HL-60 (cell line): ENCODE measurements at regions not wholly inside any gene's neighbourhood (a gene's known extent, or its start where the extent isn't known, plus 50 kb on each side); places are given as distances from the start of the nearest gene placed in this dataset.

ENCODE experiments used
- DNase-seq, 2 experiments: peaks; one replicate each; pipeline ENCODE4 v3.0.0-alpha.2; 2010 to 2020; ENCODE audit warnings: low read depth in 1 of 2, low spot score in 1 of 2
- H3K27ac ChIP-seq: fragments of 250-450 bp; sonication (Bioruptor Pico); replicated peaks from 2 replicates; pipeline ENCODE4 v1.5.1; 2020; ENCODE audit warnings: mild to moderate bottlenecking, moderate library complexity
- H3K27me3 ChIP-seq: fragments of 250-450 bp; sonication (Bioruptor Pico); 2 replicates; pipeline ENCODE4 v1.5.1; 2021; ENCODE audit warnings: mild to moderate bottlenecking, moderate library complexity; ENCODE audit not compliant: insufficient read depth, poor library complexity, severe bottlenecking
- H3K4me3 ChIP-seq: replicated peaks from 2 replicates; pipeline ENCODE4 v1.5.1; 2011; ENCODE audit warnings: mild to moderate bottlenecking, control low read depth, low read length; ENCODE audit not compliant: insufficient read depth
- GABPA ChIP-seq: IDR thresholded peaks from 2 replicates; pipeline ENCODE4 v1.6.1; 2012; ENCODE audit warnings: low read depth
- POLR2AphosphoS5 ChIP-seq: IDR thresholded peaks from 2 replicates; pipeline ENCODE4 v1.6.1; 2012; ENCODE audit warnings: low read depth
- SPI1 ChIP-seq: IDR thresholded peaks from 2 replicates; pipeline ENCODE4 v1.6.1; 2012; ENCODE audit warnings: low read depth, mild to moderate bottlenecking, borderline replicate concordance
- TF ChIP-seq, protein P1 (sequence below): IDR thresholded peaks from 2 replicates; pipeline ENCODE4 v1.6.1; 2012; ENCODE audit warnings: low read depth; ENCODE audit not compliant: insufficient replicate concordance
- TF ChIP-seq, protein P2 (sequence below): IDR thresholded peaks from one replicate; pipeline ENCODE4 v1.5.1; 2011; ENCODE audit warnings: low read length, control low read depth, inconsistent platforms; ENCODE audit not compliant: insufficient read depth

DNA sequence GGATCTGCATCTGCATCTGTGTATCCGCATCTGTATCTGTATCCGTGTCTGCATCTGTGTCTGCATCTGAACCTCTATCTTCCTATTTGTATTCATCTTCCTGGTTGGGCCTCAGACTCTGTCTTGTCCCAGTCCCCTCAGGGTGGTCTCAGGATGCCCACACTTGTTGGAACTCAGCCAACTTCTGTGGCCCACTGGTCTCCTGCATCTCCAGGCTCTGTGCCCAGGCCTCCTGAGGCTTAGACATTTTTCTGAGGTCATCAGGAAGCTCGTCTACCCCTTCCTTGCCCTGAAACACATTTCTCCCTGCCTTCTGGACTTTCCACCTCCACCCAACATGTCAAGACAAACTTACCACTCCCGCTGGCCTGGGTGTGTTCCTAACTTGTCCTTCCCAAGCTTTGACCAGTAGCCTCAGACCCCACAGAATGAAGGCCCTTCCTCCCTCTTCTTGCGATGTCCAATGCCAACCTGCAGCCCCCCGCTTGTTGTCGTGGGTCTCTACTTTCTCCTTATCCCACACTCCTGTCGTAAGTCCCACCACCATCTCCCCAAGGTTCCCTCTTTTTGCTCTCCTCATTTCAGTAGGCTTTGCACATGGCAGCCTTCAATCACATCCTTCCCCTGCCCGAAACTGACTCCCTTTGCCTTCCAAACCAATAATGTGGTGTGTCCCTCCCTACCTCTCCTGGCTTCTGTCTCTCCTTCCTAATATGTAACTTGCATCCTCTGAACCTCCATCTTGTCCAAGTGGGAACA, 176.5 kb downstream of the DLL1 start:
- no peak for DNase-seq
- Histone ChIP-seq H3K27me3 (no peaks in the 10 kb centered on the region), H3K4me3 (no peak overlapping the region), H3K27ac (no peak overlapping the region)
- TF ChIP-seq GABPA (no peak), SPI1 (no peak)
- TF ChIP-seq, protein P1, sequence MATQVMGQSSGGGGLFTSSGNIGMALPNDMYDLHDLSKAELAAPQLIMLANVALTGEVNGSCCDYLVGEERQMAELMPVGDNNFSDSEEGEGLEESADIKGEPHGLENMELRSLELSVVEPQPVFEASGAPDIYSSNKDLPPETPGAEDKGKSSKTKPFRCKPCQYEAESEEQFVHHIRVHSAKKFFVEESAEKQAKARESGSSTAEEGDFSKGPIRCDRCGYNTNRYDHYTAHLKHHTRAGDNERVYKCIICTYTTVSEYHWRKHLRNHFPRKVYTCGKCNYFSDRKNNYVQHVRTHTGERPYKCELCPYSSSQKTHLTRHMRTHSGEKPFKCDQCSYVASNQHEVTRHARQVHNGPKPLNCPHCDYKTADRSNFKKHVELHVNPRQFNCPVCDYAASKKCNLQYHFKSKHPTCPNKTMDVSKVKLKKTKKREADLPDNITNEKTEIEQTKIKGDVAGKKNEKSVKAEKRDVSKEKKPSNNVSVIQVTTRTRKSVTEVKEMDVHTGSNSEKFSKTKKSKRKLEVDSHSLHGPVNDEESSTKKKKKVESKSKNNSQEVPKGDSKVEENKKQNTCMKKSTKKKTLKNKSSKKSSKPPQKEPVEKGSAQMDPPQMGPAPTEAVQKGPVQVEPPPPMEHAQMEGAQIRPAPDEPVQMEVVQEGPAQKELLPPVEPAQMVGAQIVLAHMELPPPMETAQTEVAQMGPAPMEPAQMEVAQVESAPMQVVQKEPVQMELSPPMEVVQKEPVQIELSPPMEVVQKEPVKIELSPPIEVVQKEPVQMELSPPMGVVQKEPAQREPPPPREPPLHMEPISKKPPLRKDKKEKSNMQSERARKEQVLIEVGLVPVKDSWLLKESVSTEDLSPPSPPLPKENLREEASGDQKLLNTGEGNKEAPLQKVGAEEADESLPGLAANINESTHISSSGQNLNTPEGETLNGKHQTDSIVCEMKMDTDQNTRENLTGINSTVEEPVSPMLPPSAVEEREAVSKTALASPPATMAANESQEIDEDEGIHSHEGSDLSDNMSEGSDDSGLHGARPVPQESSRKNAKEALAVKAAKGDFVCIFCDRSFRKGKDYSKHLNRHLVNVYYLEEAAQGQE = no peak

DNA sequence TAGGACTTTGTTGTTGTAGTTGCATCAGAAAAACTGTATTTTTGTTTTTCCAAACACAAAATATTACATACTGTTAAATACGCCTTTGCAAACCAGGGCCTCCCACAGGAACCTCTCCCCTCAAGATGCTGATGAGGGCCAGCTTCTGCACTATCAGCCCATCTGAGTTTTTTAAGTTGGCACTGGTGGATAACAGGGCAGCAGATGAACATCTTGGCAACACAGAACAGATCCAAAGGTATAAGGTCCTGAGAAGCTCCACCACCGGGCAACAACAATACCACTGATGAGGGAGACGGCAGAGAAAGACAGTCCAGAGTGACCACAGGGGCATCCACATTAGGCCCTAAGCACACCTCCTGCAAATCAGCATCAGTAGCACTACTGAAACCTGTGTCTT, 177.7 kb downstream of the DLL1 start:
- H3K27ac ChIP-seq = no peak overlapping the region
- no peak overlapping the region for H3K4me3 ChIP-seq
- no peak for DNase-seq
- TF ChIP-seq, protein P1 = no peak
- TF ChIP-seq POLR2AphosphoS5 = no peak
- TF ChIP-seq SPI1 = no peak
- TF ChIP-seq, protein P2, sequence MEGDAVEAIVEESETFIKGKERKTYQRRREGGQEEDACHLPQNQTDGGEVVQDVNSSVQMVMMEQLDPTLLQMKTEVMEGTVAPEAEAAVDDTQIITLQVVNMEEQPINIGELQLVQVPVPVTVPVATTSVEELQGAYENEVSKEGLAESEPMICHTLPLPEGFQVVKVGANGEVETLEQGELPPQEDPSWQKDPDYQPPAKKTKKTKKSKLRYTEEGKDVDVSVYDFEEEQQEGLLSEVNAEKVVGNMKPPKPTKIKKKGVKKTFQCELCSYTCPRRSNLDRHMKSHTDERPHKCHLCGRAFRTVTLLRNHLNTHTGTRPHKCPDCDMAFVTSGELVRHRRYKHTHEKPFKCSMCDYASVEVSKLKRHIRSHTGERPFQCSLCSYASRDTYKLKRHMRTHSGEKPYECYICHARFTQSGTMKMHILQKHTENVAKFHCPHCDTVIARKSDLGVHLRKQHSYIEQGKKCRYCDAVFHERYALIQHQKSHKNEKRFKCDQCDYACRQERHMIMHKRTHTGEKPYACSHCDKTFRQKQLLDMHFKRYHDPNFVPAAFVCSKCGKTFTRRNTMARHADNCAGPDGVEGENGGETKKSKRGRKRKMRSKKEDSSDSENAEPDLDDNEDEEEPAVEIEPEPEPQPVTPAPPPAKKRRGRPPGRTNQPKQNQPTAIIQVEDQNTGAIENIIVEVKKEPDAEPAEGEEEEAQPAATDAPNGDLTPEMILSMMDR = no peak
- no peak for TF ChIP-seq GABPA
- H3K27me3 ChIP-seq = no peaks in the 10 kb centered on the region

DNA sequence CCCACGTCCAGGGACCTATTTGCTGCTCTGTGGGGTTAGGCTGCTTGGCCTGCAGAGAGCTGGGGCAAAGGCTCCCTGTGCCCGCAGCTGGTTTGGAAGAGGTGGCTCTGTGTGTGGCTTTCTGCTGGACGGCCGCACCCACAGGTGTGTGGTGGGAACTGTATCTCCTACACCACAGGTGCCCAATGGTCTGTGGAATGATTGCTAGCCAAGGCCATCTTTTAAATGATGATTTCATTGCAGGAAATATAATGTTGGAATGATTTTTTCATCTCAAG, 178.4 kb downstream of the DLL1 start:
- Histone ChIP-seq H3K27me3 (no peaks in the 10 kb centered on the region), H3K4me3 (no peak overlapping the region), H3K27ac (no peak overlapping the region)
- TF ChIP-seq POLR2AphosphoS5 (no peak), GABPA (no peak), SPI1 (no peak)
- TF ChIP-seq, protein P1 = no peak
- TF ChIP-seq, protein P2 = no peak
- no peak for DNase-seq
